Peyer's patch (tissue), 4 donors: ENCODE measurements at regions not wholly inside any gene's neighbourhood (a gene's known extent, or its start where the extent isn't known, plus 50 kb on each side); places are given as distances from the start of the nearest gene placed in this dataset.

Source experiments
- CTCF ChIP-seq, 6 experiments: fragments of 450-650 bp in 4 of 6; fragments of 200-600 bp in 2 of 6; sonication (generic) in 1 of 6; IDR thresholded peaks; one replicate each; pipeline ENCODE4 v1.5.1; 2017 to 2019; ENCODE audit warnings: antibody characterized with exemption in 6 of 6, mild to moderate bottlenecking in 3 of 6, moderate library complexity in 1 of 6
- POLR2A ChIP-seq, 2 donors: fragments of 450-650 bp; IDR thresholded peaks; one replicate each; pipeline ENCODE4 v1.5.1; 2017; ENCODE audit warnings: antibody characterized with exemption in 2 of 2, mild to moderate bottlenecking in 2 of 2, moderate library complexity in 2 of 2

GRCh38 chr1:64323882-64324281 is 120.5 kb downstream of the UBE2U start:
- no peak for TF ChIP-seq CTCF (IDR thresholded peaks at IDR 0.05)
- no peak for TF ChIP-seq POLR2A (IDR thresholded peaks at IDR 0.05)
